ENCODE measurements at regions not wholly inside any gene's neighbourhood (a gene's known extent, or its start where the extent isn't known, plus 50 kb on each side); places are given as distances from the start of the nearest gene placed in this dataset.

GRCh38 chr3:46112296-46112695 is 85.0 kb upstream of the XCR1 start:
- 2% methylated on average over 3 of the region's 3 CpGs for WGBS (ENCODE audit: insufficient coverage, low coverage, missing lambda C conversion rate)
- POLR2A ChIA-PET, result no interaction called here
- H3K9me3 ChIP-seq (replicated peaks; ENCODE audit: control insufficient read depth, insufficient read depth, low read depth, low read length), result no peaks in the 10 kb centered on the region
- peaks cover 2 to 6% of the 10 kb centered on the region in 2 experiments; a peak in 4 of 5 replicates for H3K27me3 ChIP-seq (ENCODE audit: control insufficient read depth in 2 of 2, insufficient read depth in 2 of 2, low read length in 2 of 2)
- no peak overlapping the region for H3K9ac ChIP-seq (ENCODE audit: insufficient read depth in 1 of 2, low read depth in 2 of 2, low read length in 2 of 2)
- BruUV-seq (replicated peaks), result no TSS peak
- H3K9me1 ChIP-seq (ENCODE audit: control insufficient read depth, insufficient read depth, low read length), result no peaks in the 10 kb centered on the region
- H3K4me1 ChIP-seq (replicated peaks in 1 of 2; ENCODE audit: control insufficient read depth in 2 of 2, insufficient read depth in 2 of 2, low read length in 2 of 2), result no peaks in the 10 kb centered on the region
- intact Hi-C loops (cut with micrococcal nuclease) (no loop called here), in situ Hi-C loops (cut with MboI) (no loop called here)
- DNase-seq (ENCODE audit: extremely low read depth in 1 of 4, low spot score in 3 of 4), result no peak
- no peak for ATAC-seq
- H4K20me1 ChIP-seq (replicated peaks; ENCODE audit: control insufficient read depth, insufficient read depth, low read length), result no peaks in the 10 kb centered on the region
- no peak overlapping the region for H2AFZ ChIP-seq (ENCODE audit: low read depth, low read length)
- no peak overlapping the region for H3K27ac ChIP-seq (ENCODE audit: extremely low read depth, low read depth, low read length)
- CTCF ChIA-PET (ENCODE audit: low intra/inter-chr PET ratio), result no interaction called here
- FAIRE-seq, result no peak
- no peak overlapping the region for H3K4me2 ChIP-seq (ENCODE audit: insufficient read depth, low read length)
- no peak overlapping the region for H3K4me3 ChIP-seq
- no peaks in the 10 kb centered on the region for H3K36me3 ChIP-seq (ENCODE audit: control insufficient read depth, insufficient read depth, low read length)
- no peaks in the 10 kb centered on the region for H3K79me2 ChIP-seq (ENCODE audit: control insufficient read depth, insufficient read depth, low read length)
- TF ChIP-seq ZEB2 (IDR thresholded peaks at IDR 0.05) (no peak), SRSF7 (optimal IDR thresholded peaks at IDR 0.05; ENCODE audit: low read depth, low read length) (no peak), PTTG1 (tag; IDR thresholded peaks at IDR 0.05; ENCODE audit: low read depth) (no peak), CBX2 (IDR thresholded peaks at IDR 0.05; ENCODE audit: insufficient read depth, low read length, poor library complexity, severe bottlenecking) (no peak), PHF20 (IDR thresholded peaks at IDR 0.05; ENCODE audit: partially characterized antibody) (no peak), KAT7 (CRISPR knock-in tag; IDR thresholded peaks at IDR 0.05; ENCODE audit: borderline replicate concordance) (no peak), ADNP (tag; IDR thresholded peaks at IDR 0.05) (no peak)
- TF ChIP-seq, protein P1, sequence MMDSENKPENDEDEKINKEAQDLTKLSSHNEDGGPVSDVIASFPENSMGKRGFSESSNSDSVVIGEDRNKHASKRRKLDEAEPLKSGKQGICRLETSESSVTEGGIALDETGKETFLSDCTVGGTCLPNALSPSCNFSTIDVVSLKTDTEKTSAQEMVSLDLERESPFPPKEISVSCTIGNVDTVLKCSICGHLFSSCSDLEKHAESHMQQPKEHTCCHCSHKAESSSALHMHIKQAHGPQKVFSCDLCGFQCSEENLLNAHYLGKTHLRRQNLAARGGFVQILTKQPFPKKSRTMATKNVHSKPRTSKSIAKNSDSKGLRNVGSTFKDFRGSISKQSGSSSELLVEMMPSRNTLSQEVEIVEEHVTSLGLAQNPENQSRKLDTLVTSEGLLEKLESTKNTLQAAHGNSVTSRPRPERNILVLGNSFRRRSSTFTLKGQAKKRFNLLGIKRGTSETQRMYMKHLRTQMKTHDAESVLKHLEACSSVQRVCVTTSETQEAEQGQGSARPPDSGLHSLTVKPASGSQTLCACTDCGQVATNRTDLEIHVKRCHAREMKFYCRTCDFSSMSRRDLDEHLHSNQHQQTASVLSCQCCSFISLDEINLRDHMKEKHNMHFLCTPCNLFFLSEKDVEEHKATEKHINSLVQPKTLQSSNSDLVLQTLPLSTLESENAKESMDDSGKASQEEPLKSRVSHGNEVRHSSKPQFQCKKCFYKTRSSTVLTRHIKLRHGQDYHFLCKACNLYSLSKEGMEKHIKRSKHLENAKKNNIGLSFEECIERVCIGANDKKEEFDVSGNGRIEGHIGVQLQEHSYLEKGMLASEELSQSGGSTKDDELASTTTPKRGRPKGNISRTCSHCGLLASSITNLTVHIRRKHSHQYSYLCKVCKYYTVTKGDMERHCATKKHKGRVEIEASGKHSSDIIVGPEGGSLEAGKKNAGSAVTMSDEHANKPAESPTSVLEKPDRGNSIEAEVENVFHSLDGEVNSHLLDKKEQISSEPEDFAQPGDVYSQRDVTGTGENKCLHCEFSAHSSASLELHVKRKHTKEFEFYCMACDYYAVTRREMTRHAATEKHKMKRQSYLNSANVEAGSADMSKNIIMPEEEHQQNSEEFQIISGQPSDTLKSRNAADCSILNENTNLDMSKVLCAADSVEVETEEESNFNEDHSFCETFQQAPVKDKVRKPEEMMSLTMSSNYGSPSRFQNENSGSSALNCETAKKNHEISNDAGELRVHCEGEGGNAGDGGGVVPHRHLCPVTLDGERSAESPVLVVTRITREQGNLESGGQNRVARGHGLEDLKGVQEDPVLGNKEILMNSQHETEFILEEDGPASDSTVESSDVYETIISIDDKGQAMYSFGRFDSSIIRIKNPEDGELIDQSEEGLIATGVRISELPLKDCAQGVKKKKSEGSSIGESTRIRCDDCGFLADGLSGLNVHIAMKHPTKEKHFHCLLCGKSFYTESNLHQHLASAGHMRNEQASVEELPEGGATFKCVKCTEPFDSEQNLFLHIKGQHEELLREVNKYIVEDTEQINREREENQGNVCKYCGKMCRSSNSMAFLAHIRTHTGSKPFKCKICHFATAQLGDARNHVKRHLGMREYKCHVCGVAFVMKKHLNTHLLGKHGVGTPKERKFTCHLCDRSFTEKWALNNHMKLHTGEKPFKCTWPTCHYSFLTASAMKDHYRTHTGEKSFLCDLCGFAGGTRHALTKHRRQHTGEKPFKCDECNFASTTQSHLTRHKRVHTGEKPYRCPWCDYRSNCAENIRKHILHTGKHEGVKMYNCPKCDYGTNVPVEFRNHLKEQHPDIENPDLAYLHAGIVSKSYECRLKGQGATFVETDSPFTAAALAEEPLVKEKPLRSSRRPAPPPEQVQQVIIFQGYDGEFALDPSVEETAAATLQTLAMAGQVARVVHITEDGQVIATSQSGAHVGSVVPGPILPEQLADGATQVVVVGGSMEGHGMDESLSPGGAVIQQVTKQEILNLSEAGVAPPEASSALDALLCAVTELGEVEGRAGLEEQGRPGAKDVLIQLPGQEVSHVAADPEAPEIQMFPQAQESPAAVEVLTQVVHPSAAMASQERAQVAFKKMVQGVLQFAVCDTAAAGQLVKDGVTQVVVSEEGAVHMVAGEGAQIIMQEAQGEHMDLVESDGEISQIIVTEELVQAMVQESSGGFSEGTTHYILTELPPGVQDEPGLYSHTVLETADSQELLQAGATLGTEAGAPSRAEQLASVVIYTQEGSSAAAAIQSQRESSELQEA (IDR thresholded peaks at IDR 0.05; ENCODE audit: low read depth), result no peak
- TF ChIP-seq, protein P2, sequence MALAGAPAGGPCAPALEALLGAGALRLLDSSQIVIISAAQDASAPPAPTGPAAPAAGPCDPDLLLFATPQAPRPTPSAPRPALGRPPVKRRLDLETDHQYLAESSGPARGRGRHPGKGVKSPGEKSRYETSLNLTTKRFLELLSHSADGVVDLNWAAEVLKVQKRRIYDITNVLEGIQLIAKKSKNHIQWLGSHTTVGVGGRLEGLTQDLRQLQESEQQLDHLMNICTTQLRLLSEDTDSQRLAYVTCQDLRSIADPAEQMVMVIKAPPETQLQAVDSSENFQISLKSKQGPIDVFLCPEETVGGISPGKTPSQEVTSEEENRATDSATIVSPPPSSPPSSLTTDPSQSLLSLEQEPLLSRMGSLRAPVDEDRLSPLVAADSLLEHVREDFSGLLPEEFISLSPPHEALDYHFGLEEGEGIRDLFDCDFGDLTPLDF (CRISPR knock-in tag; IDR thresholded peaks at IDR 0.05), result no peak
